CD4-positive, alpha-beta T cell treated with Interleukin-6 at 100 ng/mL for 8 hours (primary cell): ENCODE measurements at regions not wholly inside any gene's neighbourhood (a gene's known extent, or its start where the extent isn't known, plus 50 kb on each side); places are given as distances from the start of the nearest gene placed in this dataset.
"Not testable (repeated sequence)": the region's sequence is repeated elsewhere in the genome, so short reads cannot be mapped to it uniquely, and the experiment has no call there.

Experiments
- DNase-seq: peaks from one replicate; pipeline ENCODE4 v3.0.0-alpha.2; 2020; ENCODE audit warnings: mixed read lengths, low spot score

DNA sequence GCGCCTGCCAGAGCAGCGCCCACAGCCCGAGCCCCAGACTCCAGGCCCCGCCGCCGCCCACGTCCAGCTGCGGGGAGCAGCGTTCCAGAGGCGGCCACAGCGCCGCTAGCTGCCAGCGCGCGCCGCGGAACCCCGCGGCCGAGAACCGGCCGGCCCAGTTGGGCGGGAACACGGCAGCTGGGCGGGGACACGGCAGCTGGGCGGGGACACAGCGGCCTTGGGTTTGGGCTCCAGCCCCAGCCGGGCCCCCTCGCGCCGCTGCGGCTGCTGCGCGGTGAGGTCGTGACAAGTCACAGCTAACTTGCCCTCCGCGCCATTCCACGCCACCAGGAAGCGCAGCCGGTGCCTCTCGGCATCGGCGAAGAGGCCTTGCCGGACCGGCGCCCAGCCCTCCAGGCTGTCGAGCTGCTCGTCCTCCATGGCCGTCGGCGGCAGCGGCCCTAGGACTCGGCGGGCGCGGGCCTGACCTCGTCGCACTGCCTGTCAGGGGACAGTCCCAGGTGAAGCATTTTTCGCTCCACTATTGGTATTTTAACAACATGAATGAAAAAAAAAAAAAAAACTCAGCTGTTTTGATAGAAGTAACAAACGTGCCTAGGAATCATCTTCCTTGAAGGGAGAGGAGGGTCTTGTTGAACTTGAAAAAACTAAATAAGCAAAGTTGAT is 56.6 kb upstream of the GOLGA8N start:
- DNase-seq: peak; percentile 1

DNA sequence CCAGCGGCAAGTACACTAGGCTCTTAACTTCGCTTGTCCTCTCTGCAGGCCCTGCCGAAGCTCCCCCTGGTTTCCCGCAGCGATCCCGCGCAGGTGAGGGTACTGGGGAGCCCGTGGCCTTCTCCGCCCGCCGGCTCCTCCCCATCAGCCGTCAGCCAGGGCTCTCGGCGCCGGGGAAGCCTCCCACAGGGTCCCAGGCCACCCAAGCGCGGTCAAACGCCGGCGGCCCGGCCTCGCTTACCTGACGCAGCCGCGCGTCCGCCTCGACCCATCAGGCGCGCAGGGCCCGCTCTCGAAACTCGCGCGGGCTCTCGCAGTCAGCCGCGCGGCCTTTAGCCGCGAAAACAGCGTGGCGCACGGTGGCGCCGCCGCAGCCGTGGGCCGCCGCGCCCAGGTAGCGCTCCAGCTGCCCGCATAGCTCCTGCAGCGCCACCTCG is 57.2 kb upstream of the GOLGA8N start:
- DNase-seq: not testable (repeated sequence)

- DNase-seq: not testable (repeated sequence)
Measured at GRCh38 chr15:32535150-32535898, 57.9 kb upstream of the GOLGA8N start.

DNA sequence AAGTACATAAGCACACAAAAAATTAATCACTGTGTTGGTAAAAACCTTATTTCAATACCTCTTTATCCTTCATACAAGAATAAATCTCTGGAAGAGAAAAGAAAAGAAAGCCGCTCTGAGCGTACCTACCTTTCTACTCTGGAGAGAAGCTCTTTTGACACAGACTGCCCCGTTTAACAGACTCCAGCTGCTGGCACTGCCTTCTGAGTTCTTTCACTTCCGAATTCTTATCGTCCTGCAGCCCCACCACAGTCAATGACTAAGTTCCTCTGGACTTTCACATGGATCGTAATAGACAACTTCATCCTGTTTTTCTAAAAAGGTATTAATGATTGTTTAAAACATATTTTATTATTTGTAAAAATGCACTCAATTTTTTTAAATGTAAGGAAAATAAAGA is 67.5 kb upstream of the GOLGA8O start:
- not testable (repeated sequence) for DNase-seq

DNA sequence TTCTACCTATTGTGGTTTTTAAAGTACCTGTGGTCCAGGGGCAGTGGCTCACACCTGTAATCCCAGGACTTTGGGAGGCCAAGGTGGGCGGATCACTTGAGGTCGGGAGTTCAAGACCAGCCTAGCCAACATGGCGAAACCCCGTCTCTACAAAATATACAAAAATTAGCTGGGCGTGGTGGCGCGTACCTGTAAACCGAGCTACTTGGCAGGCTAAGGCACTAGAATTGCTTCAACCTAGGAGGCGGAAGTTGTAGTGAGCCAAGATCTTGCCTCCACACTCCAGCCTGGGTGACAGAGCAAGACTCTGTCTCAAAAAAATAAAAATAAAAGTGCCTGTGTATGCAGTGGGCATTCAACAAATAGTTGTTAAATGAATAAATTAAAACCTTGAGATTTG is 67.0 kb upstream of the GOLGA8O start:
- DNase-seq: not testable (repeated sequence)

- DNase-seq: not testable (repeated sequence)
Measured at GRCh38 chr15:32518976-32519375, 63.5 kb upstream of the GOLGA8O start.

DNA sequence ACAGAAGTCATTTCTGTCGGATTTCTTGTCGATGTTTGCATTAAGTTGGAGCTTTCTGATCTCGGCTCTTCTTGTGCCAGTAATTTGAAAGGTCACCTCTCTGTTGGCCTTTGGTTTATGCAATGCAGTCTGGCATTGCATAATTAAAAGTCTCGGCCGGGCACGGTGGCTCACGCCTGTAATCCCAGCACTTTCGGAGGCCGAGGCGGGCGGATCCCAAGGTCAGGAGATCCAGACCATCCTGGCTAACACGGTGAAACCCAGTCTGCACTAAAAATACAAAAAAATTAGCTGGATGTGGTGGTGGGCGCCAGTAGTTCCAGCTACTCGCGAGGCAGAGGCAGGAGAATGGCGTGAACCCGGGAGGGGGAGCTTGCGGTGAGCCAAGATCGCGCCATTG is 62.6 kb upstream of the GOLGA8O start:
- not testable (repeated sequence) for DNase-seq

GRCh38 chr15:32516954-32517353 is 61.5 kb upstream of the GOLGA8O start:
- not testable (repeated sequence) for DNase-seq

- DNase-seq: not testable (repeated sequence)
Measured at GRCh38 chr15:32513378-32513777, 57.9 kb upstream of the GOLGA8O start.

- not testable (repeated sequence) for DNase-seq
Measured at GRCh38 chr15:32510027-32510426, 54.6 kb upstream of the GOLGA8O start.

- not testable (repeated sequence) for DNase-seq
Measured at GRCh38 chr15:32508081-32508480, 52.6 kb upstream of the GOLGA8O start.

- DNase-seq: not testable (repeated sequence)
Measured at GRCh38 chr15:32506787-32507186, 51.4 kb upstream of the GOLGA8O start.

DNA sequence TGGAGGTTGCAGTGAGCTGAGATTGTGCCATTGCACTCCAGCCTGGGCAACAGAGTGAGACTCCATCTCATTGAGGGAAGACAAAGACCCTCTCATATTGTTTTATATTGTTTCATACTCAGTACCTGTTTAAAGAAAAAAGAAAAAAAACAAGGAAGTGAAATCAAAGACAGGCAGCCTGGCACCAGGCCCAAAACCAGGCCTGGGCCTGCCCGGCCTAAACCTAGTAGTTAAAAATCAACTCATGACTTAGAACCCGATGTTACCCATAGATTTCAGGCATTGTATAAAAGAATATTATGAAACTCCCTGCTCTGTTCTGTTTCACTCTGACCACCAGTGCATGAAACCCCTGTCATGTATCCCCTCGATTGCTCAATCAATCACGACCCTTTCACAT is 50.2 kb upstream of the GOLGA8O start:
- not testable (repeated sequence) for DNase-seq
